Astrocyte (in vitro differentiated cells and primary cell): ENCODE measurements at regions not wholly inside any gene's neighbourhood (a gene's known extent, or its start where the extent isn't known, plus 50 kb on each side); places are given as distances from the start of the nearest gene placed in this dataset.

ENCODE experiments used
- DNase-seq: peaks from one replicate; pipeline ENCODE4 v3.0.0-alpha.2; 2010; ENCODE audit warnings: low read depth
- FAIRE-seq: peaks from 2 replicates; lab custom pipeline; 2011; peaks lifted over from hg19 to GRCh38; lab: Jason Lieb, UNC
- H2AFZ ChIP-seq: 2 replicates; pipeline ENCODE4 v1.6.0; 2012; ENCODE audit warnings: low read depth, low read length, inconsistent platforms
- H3K27ac ChIP-seq: 2 replicates; pipeline ENCODE4 v1.5.1; 2011; ENCODE audit warnings: low read depth, low read length, inconsistent platforms
- H3K27me3 ChIP-seq: 2 replicates; pipeline ENCODE4 v1.6.0; 2011; ENCODE audit warnings: low read length, inconsistent platforms; ENCODE audit not compliant: insufficient read depth
- H3K36me3 ChIP-seq: 2 replicates; pipeline ENCODE4 v1.5.1; 2011; ENCODE audit warnings: low read length, inconsistent platforms; ENCODE audit not compliant: insufficient read depth
- H3K4me1 ChIP-seq: 2 replicates; pipeline ENCODE4 v1.5.1; 2011; ENCODE audit warnings: low read length, inconsistent platforms; ENCODE audit not compliant: insufficient read depth
- H3K4me2 ChIP-seq: 2 replicates; pipeline ENCODE4 v1.6.0; 2012; ENCODE audit warnings: low read length, inconsistent platforms
- H3K4me3 ChIP-seq: 2 replicates; pipeline ENCODE4 v1.5.1; 2011; ENCODE audit warnings: low read depth, mild to moderate bottlenecking, low read length, inconsistent platforms; ENCODE audit not compliant: insufficient read depth
- H3K79me2 ChIP-seq: 2 replicates; pipeline ENCODE4 v1.6.0; 2012; ENCODE audit warnings: mild to moderate bottlenecking, low read length, inconsistent platforms; ENCODE audit not compliant: insufficient read depth
- H3K9ac ChIP-seq: 2 replicates; pipeline ENCODE4 v1.6.0; 2012; ENCODE audit warnings: mild to moderate bottlenecking, low read length, inconsistent platforms
- H3K9me3 ChIP-seq: 2 replicates; pipeline ENCODE4 v1.5.1; 2012; ENCODE audit warnings: low read depth, mild to moderate bottlenecking, low read length, inconsistent platforms; ENCODE audit not compliant: insufficient read depth
- H4K20me1 ChIP-seq: 2 replicates; pipeline ENCODE4 v1.6.0; 2012; ENCODE audit warnings: low read length, inconsistent platforms; ENCODE audit not compliant: insufficient read depth
- H3K27ac Mint-ChIP-seq: one replicate; pipeline ENCODE4 v1.8.0; 2021; ENCODE audit warnings: mild to moderate bottlenecking, mixed read lengths; ENCODE audit not compliant: unreplicated experiment
- H3K27me3 Mint-ChIP-seq: one replicate; pipeline ENCODE4 v1.8.0; 2021; ENCODE audit warnings: low read depth, mixed read lengths; ENCODE audit not compliant: unreplicated experiment
- H3K36me3 Mint-ChIP-seq: one replicate; pipeline ENCODE4 v1.8.0; 2021; ENCODE audit warnings: low read depth, mixed read lengths; ENCODE audit not compliant: unreplicated experiment
- H3K4me1 Mint-ChIP-seq: one replicate; pipeline ENCODE4 v1.8.0; 2021; ENCODE audit warnings: low read depth, mixed read lengths; ENCODE audit not compliant: unreplicated experiment
- H3K4me3 Mint-ChIP-seq: one replicate; pipeline ENCODE4 v1.8.0; 2021; ENCODE audit warnings: mild to moderate bottlenecking, moderate library complexity, mixed read lengths; ENCODE audit not compliant: unreplicated experiment
- H3K9me3 Mint-ChIP-seq: one replicate; pipeline ENCODE4 v1.8.0; 2021; ENCODE audit warnings: mild to moderate bottlenecking, mixed read lengths; ENCODE audit not compliant: unreplicated experiment
- CTCF ChIP-seq: IDR thresholded peaks from 2 replicates; pipeline ENCODE4 v1.5.1; 2011; ENCODE audit warnings: low read depth, mild to moderate bottlenecking, inconsistent platforms, low read length, moderate library complexity; ENCODE audit not compliant: insufficient read depth
- EZH2 ChIP-seq: IDR thresholded peaks from 2 replicates; pipeline ENCODE4 v1.6.1; 2012; ENCODE audit warnings: mild to moderate bottlenecking, low read length, inconsistent platforms; ENCODE audit not compliant: insufficient read depth

- Histone ChIP-seq H3K79me2 (no peaks in the 10 kb centered on the region), H3K27me3 (no peaks in the 10 kb centered on the region), H3K9ac (no peak overlapping the region), H3K4me1 (peaks cover 13% of the 10 kb centered on the region), H3K36me3 (no peaks in the 10 kb centered on the region), H3K4me3 (no peak overlapping the region), H4K20me1 (no peaks in the 10 kb centered on the region), H2AFZ (no peak overlapping the region), H3K27ac (no peak overlapping the region), H3K9me3 (no peaks in the 10 kb centered on the region), H3K4me2 (no peak overlapping the region)
- no peak for FAIRE-seq
- no peak for TF ChIP-seq CTCF
- Mint-ChIP-seq H3K4me3 (no peak overlapping the region), H3K27me3 (peaks cover 24% of the 10 kb centered on the region), H3K4me1 (peaks cover 17% of the 10 kb centered on the region), H3K27ac (no peak overlapping the region), H3K36me3 (no peaks in the 10 kb centered on the region), H3K9me3 (peaks cover 4% of the 10 kb centered on the region)
- DNase-seq = no peak
These were observed 76.7 kb upstream of the MED9 start for GRCh38 chr17:17400070-17400469.

- TF ChIP-seq CTCF = no peak
- no peak for TF ChIP-seq EZH2
- no peak overlapping the region for H2AFZ ChIP-seq
- peaks cover 26% of the 10 kb centered on the region for H3K27me3 Mint-ChIP-seq
These were observed 76.1 kb upstream of the MED9 start for GRCh38 chr17:17400566-17401184.

GRCh38 chr17:17401271-17401781, 75.5 kb upstream of the MED9 start:
- Histone ChIP-seq H3K27me3 (peaks cover 5% of the 10 kb centered on the region), H3K9ac (no peak overlapping the region), H3K36me3 (no peaks in the 10 kb centered on the region), H3K4me2 (no peak overlapping the region), H2AFZ (no peak overlapping the region), H3K27ac (no peak overlapping the region), H3K4me3 (no peak overlapping the region), H4K20me1 (no peaks in the 10 kb centered on the region), H3K4me1 (peaks cover 13% of the 10 kb centered on the region), H3K9me3 (no peaks in the 10 kb centered on the region), H3K79me2 (no peaks in the 10 kb centered on the region)
- Mint-ChIP-seq H3K9me3 (peaks cover 2% of the 10 kb centered on the region), H3K27ac (no peak overlapping the region), H3K4me1 (peaks cover 17% of the 10 kb centered on the region), H3K36me3 (no peaks in the 10 kb centered on the region), H3K27me3 (peaks cover 30% of the 10 kb centered on the region), H3K4me3 (no peak overlapping the region)
- peak; percentile 23 for DNase-seq
- FAIRE-seq = no peak
- no peak for TF ChIP-seq CTCF
- TF ChIP-seq EZH2 = no peak

More at GRCh38 chr17:17400566-17401184, 76.1 kb upstream of the MED9 start:
- Histone ChIP-seq H3K27me3 (peaks cover 5% of the 10 kb centered on the region), H3K27ac (no peak overlapping the region), H3K4me2 (no peak overlapping the region), H4K20me1 (no peaks in the 10 kb centered on the region), H3K9ac (no peak overlapping the region), H3K4me3 (no peak overlapping the region), H3K79me2 (no peaks in the 10 kb centered on the region), H3K9me3 (no peaks in the 10 kb centered on the region), H3K36me3 (no peaks in the 10 kb centered on the region), H3K4me1 (peaks cover 13% of the 10 kb centered on the region)
- Mint-ChIP-seq H3K4me3 (no peak overlapping the region), H3K4me1 (peaks cover 17% of the 10 kb centered on the region), H3K9me3 (peaks cover 2% of the 10 kb centered on the region), H3K27ac (no peak overlapping the region), H3K36me3 (no peaks in the 10 kb centered on the region)
- no peak for DNase-seq
- FAIRE-seq = no peak
